GM19467 (cell line): ENCODE measurements at regions not wholly inside any gene's neighbourhood (a gene's known extent, or its start where the extent isn't known, plus 50 kb on each side); places are given as distances from the start of the nearest gene placed in this dataset.

Experiments
- ATAC-seq: cut with Tn5 transposase; IDR thresholded peaks from one replicate; pipeline ENCODE4 v1.9.1; 2021; ENCODE audit warnings: mild to moderate bottlenecking, moderate library complexity; ENCODE audit not compliant: unreplicated experiment

DNA sequence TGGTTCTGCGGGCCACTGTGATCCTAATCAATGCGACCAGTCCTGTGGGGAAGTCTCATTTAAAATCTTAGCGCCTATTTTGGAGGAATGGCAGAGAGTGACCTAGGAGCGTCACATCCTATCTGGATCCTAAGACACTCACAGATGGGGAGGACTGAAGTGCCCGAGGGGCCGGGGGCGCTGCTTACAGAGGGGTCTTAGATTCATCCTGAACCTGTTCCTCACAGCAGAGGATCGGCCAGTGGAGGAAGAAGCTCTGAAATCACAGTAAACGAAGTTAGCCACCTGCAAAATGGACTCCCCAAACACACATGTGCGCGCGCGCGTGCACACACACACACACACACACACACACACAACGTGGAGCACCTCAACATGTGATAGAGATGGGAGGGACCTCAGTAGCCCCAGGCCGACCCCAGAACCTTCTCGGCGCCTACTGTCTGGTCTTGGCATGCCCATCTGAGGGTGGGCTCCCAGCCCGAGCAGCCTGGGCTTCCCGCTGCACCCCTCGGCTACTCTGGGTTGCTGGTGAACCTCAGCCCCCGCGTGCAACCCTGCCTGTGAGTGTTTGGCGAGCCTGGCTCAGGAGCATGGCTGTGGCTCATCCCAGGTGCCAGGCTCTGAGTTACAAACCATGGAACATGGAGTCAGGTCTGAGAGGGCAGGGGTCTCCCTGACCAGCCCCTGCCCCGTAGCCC is 613.3 kb downstream of the TBC1D22A start:
- ATAC-seq = no peak

DNA sequence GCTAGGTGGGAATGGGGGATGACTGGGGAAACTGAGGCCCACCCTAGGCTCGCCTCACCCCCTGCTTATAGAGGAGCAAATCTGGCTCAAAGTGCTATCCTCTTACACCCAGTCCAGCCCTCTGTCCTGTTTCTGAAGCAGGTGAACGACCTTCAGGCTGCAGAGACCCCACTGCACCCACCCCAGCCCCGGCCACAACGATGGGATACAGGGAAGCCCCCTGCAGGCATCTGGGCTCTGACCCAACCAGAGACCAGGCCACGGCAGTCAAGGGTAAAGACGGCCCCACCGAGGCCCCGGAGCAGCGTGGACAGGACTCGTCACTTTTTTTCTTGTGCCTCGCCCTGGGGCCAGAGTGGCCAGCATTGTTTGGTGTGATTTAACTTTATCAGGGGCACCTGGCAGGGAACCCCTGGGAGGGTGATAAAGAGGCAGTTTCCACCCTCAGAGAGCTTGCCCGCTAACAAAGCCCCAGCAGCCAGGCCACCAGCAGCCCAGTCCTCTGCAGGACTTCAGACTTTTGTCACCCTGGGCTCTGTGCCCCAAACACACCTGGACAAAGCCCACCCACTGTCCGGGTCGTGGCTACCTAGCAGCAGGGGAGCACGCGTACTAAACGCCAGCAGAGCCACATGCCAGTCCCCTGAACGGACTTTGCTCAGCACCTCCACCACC is 612.6 kb downstream of the TBC1D22A start:
- ATAC-seq = no peak

DNA sequence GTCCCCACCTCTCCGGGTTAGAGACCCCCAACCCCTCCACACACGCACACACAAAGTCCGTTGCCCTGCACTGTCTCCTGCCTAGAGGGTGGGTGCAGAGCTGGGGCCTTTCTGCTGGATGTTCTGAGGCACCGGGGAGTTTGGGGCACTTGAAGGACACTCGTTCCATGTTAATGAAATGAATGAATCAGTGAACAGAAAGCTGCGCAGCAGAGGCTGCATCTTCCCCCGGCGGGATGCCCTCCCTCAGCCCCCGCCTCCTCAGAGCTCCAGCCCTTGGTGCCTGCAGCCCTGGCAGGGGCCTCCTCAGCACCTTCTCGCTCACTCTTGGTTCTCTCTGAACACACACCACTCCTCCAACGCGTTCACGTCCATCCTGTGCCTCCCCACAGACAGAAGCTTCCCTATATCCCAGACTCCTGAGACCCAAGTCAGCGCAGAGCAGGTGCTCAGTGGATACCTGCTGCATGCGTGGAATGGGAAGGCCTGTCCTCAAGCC is 611.9 kb downstream of the TBC1D22A start:
- no peak for ATAC-seq

DNA sequence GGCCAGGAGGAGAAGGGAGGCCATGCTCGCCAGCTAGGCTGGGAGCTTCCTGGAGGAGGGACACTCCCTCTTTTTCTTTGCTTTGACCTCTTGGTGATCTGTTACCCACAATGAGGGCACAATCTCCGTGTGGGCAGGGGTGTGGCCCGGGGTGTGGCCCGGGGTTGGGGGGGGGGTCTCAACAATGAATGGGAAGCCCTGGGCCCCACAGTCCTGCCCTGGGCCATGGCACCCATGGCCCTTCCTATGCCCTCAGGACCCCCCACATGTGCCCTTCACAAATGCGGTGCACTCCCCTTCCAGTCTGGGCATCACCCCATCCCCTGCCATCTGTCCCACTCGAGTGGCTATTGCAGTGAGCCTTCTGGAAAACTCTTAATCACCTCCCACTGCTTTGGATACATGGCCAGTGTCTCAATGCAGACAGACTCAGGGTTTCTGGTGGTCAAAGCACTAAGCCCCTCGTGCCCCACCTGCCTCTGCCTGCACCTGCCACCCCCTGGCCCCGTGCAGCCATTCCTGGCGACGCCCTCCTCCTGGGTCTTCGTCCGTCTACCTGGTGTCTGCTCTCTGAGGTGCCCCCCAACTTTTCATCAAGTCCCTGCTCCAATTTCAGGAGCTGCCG is 611.3 kb downstream of the TBC1D22A start:
- no peak for ATAC-seq

DNA sequence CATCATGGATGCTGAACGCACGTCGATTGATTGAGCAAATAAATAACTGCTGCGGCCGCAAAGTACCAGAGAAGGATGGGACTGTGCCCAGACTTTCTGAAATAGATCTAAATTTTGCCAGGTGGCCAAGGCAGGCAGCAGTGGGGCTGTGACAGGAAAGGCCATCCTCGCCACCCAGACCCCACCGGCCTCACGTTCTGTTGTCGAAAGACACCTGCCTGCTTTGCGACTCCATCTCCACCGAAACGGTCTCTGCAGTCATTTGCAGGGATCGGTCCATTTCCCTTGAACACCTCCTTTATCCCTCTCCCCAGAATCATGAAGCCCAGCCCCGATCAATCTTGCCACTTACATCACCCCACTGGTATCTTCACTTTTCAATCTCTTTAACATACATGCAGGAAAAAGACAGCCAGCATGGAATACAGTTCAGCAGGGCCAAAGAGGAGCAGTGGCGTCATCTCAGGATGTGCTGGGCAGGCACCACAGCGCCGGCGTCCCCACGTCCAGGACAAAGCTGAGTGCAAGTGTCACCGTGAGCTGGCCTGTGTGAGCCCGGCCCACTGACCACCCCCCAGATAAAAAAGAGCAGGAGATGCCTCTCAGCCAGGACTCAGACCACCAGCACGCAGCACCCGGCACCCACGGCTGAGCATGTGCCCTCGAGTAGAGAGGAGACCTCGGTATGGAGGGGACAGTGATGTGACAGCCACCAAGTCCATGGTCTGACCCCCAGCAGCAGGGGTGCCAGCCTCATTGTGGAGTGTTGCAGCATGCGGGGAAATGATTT is 610.3 kb downstream of the TBC1D22A start:
- no peak for ATAC-seq

DNA sequence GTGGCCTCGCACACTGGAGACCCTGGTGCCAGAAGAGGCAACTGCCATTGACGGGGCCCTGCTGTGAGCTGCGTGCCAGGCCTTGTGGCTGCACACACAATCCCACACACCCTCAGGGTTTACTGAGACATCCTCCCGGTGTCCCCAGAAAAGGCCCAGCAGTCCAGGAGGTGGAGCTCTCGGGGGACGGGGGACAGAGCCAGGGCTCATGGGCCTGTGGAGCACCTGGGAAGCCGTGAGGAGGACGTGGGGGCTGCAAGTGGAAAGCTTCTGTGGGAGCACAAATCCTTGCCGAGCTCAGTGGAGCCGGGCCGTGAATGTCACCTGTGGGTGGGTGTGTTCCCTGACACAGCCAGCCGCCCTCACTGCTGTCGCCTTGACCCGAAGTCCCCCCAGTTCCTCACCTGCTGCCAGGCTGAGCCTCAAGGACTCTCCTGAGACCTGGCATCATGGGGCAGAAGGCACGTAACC is 609.7 kb downstream of the TBC1D22A start:
- ATAC-seq = no peak

DNA sequence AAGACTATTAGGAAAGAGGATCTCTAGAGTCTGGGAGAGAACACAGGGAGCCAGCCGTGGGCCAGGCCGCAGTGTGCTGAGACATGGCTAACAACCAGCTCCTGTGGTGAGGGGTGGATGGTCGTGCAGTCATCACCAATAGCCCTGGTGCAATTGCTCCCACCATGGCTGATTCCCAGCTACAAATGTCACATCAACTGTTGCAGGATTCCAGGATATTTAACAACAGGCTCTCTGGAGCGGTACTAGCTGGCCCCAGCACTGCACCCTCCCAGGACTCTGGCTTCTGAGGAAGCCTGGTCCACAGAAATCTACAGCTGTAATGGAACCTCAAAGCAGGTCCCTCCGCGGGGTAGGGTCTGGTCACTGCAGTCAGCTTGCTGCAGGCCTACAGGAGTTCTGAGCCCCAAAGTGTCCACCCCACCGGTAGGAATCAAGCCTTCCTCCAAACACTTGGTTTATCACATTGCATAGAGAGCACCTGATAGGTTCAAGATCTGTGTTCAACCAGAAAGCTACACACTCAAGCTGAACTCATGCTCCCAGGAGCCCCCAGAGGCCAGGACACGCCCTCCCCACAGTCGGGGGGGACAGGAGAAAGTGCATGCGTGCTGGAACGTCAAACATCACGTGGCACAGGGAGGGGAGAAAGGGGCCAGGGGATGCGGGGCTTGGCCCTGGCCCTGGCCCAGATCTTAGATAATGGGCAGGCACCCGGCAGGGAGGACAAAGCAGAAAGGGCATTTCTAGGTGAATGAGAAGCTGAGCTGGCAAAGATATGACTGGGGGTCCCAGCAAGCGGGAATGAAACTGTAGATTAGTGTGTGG is 609.0 kb downstream of the TBC1D22A start:
- no peak for ATAC-seq

DNA sequence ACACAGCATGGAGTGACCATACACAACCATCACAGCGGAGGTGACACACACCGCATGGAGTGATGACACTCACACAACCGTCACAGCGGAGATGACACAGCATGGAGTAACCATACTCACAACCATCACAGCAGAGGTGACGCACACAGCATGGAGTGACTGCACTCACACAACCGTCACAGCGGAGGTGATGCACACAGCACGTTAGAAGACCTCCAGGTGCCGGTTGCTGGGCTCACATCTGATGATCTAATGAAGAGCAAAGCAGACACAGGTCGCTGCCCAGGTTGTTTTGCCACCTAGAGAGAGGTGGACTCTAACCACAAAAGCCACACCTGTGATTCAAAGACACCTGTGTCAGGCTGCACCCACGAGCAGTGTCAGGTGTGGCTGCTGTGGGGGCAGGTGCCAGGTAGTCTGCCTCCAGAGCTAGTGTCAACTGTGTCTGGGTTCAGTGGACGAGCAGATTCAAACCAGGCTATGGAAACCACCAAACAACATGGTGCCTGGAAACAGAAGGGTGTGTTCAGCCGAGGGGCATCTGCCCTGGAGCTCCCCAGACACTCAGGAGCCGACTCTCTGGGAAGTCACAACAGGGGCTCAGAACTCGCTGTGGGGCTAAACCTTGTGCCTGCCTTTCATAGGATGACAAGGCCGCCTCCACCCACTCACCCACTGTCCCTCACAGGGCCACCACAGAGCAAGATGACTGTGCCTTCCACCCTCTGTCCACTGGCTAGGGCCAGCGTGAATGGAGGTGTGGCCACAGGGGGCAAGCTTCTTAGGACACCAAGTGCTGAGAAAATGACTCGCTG is 608.2 kb downstream of the TBC1D22A start:
- no peak for ATAC-seq

DNA sequence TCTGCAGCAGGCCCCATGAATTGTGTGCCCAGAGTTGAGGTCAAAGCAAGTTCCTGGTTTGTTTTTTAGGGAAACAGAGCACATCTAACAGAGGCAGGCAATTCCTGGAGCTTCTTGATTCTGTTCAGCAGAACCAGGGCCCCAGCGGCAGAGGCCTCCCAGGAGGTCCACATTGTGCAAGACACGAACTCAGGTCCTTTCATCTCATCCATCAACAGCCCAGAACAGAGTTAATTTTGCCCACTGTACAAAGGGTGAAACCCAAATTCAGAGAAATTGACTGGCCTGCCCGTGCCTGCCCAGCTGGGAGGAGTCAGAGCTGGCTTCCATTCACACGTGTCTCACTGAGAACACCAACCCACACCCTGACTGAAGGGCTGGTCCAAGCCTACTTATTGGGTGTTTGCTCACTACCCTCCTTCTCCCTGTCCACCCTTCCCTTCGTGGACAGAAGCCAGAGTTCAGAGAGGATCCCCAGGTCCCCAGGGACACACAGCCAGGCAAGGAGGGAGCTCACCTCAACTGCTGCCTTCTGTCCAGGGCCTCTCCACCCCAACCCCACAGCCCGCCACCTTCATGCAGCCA is 607.1 kb downstream of the TBC1D22A start:
- no peak for ATAC-seq

DNA sequence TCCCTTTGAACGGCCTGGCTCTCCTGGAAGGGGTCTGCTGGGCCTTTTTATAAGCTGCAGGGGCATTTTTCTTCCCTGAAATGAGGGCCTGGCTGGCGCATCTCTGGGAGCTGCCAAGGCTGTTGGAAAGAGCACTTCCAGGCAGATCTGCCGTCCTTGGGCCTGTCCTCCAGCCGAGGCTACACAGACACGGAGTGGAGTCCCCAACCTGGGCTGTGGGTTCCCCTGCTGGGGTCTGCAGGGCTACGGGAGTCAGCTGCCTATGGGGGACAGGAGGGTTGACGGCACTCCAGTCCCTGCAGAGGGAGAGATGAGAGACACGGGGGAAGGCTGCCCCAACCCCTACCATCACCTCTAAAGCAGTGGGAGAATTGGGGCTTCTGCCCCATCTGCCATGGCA is 606.6 kb downstream of the TBC1D22A start:
- ATAC-seq = no peak

DNA sequence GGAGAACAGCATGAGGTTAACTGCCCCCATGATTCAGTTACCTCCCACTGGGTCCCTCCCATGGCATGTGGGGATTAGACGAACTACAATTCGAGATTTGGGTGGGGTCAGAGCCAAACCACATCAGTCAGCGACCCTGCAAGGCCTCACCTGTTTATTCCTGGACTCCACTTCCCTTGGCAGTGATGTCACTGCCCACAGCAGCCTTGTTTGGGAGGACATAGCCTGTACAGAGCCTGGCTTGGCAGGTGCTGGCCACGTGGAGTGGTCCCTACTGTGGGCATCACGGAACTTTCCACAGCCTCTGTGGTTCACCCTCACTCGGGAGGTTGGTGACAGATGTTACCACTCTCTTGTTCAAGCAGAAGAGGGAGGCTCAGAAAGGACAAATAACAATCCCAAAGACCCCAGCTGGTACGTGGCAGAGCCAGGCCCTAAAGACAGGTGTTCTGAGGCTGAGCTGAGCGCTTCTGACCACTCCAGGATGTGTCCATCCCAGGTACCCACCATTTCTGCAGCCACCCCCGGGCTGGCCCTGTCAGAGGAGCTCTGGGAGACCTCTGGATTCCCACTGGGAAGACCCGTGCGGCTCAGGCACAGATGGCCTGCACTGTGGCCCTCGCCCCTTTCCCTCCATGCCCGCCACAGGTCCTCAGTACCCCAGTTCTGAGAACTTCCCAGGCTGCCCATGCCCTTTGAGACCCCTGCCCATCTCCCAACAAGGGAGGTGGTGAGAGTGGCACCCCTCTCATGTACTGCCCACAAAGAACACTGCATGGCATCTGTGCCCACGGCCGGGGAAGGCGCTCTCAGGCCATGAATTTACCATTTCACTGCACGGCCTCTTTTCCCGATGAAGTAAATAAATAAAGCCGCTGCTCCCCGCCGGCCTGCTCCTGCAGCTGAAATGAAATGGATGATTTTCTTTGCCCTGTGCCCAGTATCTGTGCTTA is 605.8 kb downstream of the TBC1D22A start:
- ATAC-seq = no peak

DNA sequence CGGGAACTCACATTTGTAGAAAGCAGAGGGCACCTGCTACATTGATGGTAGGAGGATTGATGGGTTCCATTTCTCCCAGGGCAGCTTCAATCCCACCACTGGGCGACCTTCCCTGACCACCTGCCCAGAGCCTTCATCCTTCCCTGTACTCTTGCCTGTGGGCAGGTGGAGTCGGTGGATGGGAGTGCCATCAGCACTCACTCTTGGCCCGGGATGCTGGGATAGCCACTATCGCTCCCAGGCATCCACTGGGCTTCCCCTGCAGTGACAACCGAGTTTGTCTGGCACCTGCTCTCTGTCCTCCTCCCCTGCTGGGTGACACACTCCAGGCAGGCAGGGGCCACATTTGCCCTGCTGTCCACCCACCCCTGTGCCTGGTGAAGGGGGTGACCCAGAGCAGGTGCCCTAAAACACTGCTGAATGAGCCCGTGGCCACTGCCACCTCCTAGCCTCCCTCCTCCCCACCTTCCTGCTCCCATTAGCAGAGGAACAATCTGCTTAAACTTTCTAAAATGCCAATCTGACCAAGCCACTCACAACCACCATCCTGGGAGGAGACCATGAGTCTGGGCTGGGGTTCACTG is 604.7 kb downstream of the TBC1D22A start:
- no peak for ATAC-seq

DNA sequence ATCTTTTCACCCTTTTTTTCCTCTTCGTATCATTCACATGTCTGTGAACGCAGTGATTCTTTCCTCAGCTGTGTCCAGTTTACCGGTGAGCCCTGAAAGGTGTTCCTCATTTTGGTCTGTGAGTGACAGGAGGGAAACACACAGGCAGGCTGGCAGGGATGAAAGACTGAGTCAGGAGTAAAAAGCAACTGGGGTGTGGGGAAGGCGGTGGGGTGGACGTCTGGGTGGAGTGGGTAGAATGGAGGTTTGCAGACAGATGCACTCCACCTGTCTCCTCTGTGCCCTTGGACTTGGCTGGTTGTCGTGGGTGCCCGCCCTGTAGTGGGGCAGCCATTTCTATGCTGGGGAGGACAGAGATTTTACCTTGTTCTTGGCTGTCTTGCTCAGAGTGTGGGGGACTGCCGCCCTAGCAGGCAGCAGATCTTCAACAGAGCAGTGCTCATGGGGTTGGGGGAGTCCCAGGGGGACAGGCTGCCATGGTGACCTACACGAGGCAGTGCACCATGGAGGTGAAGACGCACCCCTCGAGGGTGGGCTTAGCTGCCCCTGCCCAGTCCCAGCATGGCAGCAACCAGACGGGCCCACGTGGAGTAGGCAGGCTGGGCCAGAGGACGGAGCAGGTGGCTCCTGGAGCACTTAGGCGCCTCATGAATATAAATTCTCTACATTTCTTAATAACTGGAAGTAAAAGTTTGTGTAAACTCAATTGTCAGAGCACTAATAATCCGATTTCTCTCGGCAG is 603.7 kb downstream of the TBC1D22A start:
- no peak for ATAC-seq

DNA sequence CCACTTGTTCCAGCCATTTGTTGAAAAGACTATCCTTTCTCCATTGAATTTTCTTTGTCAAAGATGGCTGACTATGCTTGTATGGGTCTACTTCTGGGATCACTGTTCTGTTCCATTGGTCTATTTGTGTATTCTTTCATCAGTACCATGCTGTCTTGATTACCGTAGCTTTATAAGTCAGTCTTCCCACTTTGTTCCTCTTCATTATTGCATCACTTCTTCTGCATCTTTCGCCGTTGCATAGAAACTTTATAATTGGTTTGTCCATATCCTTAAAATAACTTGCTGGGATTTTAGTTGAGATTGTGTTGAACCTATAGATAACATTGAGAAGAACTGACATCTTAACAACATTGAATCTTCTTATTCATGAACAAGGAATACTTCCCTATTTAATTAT is 598.8 kb downstream of the TBC1D22A start:
- ATAC-seq = no peak

DNA sequence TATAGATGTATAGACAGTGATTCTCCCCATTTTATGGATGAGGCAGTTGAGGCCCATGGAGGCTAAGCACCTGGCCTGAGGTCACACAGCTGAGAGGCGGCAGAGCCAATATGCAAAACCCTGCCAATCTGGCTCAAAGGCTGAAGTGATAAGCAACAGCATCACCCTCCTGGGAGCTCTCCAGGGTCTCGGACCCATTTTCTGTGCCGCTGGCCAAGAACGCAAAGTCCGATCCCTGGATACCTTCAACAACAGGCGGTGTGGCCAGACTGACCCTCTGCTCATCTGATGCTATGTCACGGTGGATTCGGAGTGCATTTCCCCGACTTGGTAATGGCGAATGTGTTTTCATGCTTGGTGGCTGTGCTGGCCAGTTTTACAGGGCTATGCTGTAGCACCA is 595.0 kb downstream of the TBC1D22A start:
- ATAC-seq = no peak

DNA sequence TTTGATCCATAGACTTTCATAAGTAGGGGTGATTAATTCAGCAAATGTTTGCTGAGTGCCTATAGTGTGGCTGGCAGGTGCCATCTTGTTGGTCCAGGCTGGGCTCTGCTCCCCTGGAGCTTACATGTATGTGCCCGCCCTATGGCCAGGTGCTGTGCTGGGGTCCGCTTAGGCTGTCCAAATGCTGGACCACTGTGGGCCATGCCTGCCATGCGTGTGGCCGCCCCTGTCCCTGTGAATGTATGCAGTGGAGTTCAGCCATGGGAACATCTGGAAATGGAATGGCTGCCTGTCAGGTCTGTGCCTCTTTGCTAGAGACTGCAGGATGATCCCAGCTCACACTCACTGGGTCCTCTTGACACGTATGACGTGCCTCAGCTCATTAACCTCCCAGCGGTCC is 594.6 kb downstream of the TBC1D22A start:
- no peak for ATAC-seq

DNA sequence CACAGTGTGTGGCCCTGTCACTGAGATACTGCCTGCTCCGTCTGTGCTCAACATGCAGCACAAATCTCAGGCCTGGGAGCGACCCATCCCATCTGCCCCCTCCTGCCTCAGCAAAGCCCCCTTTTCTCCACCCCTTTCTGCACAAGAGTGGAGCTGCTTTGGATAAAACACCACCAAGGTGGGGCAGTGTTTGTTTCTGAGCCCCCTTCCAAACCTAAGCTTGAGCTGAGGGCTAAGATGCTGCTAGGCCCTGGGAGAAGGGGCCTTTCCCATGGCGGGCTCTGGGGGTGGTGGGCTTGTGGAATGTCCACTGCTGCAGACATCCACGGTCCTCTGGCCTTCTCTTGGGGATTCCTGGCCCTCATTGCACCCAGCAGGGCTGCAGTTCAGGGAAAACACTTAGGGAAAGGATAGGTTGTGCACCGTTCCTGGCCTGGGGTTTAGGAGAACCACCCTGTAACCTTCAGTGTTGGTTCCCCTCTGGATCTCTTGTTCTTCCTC is 594.1 kb downstream of the TBC1D22A start:
- ATAC-seq = no peak
